ENCODE measurements at regions not wholly inside any gene's neighbourhood (a gene's known extent, or its start where the extent isn't known, plus 50 kb on each side); places are given as distances from the start of the nearest gene placed in this dataset.

DNA sequence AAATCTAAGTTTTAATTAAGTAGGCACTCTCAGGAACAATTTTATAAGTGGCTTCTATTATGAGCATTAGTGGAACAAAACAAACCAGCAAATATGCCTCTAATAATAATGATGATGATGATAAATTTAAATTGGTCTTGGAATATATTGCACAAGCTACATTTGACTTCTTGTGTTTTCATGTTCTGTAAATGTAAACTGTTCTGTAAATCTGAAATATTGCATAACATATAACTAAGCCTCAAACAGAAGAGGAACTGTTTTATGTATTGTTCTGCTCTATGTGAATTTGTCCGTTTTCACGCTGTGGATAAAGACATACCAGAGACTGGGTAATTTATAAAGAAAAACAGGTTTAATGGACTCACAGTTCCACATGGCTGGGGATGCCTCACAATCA lies 625.2 kb upstream of the CELF2 start:
- no peak for DNase-seq

DNA sequence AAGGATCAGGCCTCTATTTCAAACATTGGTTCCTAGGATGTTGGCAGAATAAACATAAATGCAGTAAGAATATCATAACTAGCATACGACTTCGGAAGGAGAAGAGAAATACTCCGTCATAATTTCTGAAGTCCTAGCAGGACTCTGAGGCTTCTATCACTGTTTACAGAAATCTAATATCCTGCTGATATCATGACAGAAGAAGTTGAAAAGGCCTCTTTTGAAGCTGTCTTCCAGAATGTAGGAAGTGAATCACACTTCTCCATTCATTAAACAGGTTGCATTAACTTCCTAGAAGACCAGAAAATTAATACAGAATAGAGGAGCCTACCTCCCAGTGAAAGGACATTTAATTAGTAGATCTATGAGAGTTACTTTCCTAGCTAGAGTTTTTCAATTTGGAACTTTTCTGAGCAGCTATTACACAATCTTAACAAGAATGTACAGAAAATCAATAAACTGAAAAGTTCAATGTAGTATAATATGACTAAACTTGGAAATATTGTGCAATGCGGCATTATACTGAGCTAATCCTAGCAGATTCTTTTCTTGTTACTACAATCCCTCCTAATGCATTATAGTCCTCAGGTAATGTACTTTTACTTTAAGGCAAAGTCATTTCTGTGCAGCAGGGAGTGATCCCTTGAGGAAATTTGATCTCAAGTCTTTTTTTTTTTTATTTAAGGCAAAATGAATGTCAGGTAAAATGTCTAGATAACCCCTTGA lies 622.6 kb upstream of the CELF2 start:
- no peak for DNase-seq

GRCh38 chr10:10396601-10397000 lies 621.1 kb upstream of the CELF2 start:
- DNase-seq = no peak

GRCh38 chr10:10397906-10398305 lies 619.8 kb upstream of the CELF2 start:
- DNase-seq = no peak

DNA sequence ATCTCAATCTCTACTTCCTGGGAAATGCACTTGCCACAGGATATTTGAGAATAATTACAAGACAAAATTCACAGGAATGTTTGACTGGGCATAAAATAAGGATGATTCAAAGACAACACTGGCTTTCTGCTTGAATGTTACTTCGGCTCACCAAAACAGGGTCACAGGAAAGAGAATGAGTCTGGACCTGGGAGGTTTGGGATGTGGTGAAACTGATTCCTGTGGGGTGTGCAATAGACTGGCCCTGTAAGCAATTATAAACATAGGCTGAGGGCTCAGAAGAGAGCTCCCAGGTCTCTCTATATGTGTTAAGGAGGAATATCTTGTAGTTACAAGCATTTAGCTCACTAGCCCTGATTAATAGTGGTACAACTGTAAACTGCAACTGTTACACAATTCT lies 613.9 kb upstream of the CELF2 start:
- no peak for DNase-seq

- no peak for DNase-seq
Observed at GRCh38 chr10:10417671-10418070, 600.0 kb upstream of the CELF2 start.

DNA sequence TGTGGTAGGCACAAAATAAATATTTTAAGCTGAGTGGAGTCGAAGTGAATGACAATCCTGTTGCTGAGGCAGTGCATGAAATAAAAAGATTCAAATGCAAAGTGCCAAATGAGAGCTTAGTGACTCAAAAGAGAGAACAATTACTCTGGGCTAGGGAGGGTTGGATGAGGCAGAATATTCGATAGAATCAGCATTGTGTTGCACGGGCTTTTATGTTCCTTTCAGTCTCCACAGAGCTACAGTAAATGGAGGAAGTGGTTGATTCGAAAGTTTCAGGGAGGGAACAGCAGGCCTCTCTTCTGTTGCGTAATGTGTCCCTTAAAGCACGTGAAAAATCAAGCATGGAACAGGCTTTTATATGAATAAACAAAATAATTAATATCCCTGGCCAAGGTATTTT lies 599.3 kb upstream of the CELF2 start:
- no peak for DNase-seq

GRCh38 chr10:10421071-10421470 lies 596.6 kb upstream of the CELF2 start:
- DNase-seq = no peak

- DNase-seq = no peak
Observed at GRCh38 chr10:10431422-10432066, 586.1 kb upstream of the CELF2 start.

GRCh38 chr10:10432296-10433035 lies 585.2 kb upstream of the CELF2 start:
- no peak for DNase-seq

GRCh38 chr10:10434312-10434711 lies 583.4 kb upstream of the CELF2 start:
- no peak for DNase-seq

DNA sequence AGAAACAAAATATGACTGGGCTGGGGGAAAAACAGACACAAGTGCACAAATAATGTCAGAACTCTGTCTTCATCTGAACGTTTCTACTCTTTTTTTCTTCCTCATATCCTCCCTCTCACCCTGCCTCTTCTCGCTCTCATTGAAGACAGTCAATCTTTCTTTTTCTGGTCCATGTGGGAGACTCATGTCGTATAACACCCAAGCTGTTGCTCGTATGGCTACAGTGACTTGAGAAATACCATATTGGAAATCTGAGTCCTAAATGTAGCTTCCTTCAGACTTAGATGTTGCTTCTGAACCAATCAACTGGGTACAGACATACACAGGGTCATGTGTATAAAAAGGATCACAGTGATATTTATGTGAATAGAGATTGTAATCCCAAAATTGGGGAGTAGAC lies 579.8 kb upstream of the CELF2 start:
- no peak for DNase-seq

- DNase-seq = no peak
Observed at GRCh38 chr10:10438335-10439100, 579.2 kb upstream of the CELF2 start.

GRCh38 chr10:10456856-10457255 lies 560.8 kb upstream of the CELF2 start:
- DNase-seq = no peak

GRCh38 chr10:10460451-10460850 lies 557.2 kb upstream of the CELF2 start:
- DNase-seq = no peak

GRCh38 chr10:10462151-10462941 lies 555.3 kb upstream of the CELF2 start:
- no peak for DNase-seq

GRCh38 chr10:10471758-10472157 lies 545.9 kb upstream of the CELF2 start:
- DNase-seq = no peak

- DNase-seq = no peak
Observed at GRCh38 chr10:10475812-10476211, 541.9 kb upstream of the CELF2 start.

- DNase-seq = no peak
Observed at GRCh38 chr10:10477844-10478243, 539.8 kb upstream of the CELF2 start.

GRCh38 chr10:10479465-10479864 lies 538.2 kb upstream of the CELF2 start:
- no peak for DNase-seq

GRCh38 chr10:10482613-10483012 lies 535.1 kb upstream of the CELF2 start:
- DNase-seq = no peak

- DNase-seq = no peak
Observed at GRCh38 chr10:10489076-10489475, 528.6 kb upstream of the CELF2 start.
